ENCODE measurements at regions not wholly inside any gene's neighbourhood (a gene's known extent, or its start where the extent isn't known, plus 50 kb on each side); places are given as distances from the start of the nearest gene placed in this dataset.
"Not testable (repeated sequence)": the region's sequence is repeated elsewhere in the genome, so short reads cannot be mapped to it uniquely, and the experiment has no call there.

DNA sequence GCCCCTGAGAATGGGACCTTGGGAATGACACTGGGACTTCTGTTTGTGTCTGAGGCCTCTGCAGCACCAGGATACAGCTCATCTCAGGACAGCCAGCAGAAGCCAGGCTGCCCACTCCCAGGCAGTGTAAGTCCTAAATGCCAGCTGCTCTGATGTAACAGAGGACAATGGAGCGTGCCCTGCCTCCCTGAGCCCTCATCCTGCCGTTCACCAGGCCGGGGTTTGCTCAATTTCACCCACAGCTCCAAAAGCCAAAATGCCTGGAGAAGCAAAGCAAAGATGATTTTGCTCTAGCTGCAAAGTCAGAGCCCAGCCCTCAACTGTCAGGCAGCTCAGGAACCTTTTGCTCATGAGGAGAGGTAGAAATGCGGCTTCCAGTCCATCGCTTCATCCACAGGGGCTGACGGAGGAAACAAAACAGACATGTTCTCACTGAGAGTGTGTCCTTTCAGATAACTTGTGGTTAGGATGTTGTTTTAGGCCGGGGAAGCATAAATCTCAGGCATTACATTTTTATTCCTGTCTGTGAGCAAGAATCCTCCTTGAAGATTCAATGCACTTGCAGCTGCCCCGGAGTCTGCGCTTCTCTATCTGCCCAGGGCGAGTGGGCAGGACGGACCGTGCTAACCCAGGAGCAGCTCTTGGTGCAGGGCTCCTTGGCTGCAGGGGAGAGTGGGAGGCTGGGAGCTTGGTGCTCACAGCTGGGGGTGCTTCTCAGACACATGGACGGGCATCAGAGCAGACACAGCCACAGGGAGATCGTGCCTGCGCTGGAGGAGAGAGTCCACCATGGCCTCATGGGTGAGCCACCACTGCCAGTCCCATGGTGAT is 83.2 kb upstream of the CHST15 start:
- no peak for DNase-seq

DNA sequence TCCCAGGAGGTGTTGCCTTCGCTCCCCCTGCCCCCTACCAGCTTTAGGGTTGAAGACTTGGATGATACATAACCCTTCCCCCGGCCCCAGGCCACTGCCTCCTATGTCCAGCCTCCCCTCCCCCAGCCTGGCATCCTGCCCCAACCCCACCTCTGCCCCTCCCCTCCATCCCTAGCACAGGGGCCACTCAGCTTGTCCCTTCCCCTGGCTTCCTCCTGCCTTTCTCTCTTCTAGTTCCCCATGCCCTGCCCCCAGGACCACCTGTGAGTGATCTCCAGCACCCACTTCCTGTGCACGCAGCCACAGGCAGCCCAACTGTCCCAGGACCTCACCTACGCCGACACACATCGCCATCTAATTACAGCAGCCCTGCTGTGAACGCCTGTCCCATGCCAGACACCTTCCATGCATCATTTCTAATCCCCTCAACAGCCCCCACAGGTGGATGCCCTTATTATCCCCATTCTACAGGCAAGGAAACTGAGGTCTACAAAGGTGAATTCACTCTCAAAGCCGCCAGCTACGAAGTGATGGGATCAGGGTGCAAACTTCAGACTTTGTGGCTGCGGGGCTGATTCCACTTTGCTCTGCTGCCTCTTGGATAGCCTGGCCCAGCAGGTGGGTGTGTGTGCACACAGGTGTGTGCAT is 82.4 kb upstream of the CHST15 start:
- no peak for DNase-seq

DNA sequence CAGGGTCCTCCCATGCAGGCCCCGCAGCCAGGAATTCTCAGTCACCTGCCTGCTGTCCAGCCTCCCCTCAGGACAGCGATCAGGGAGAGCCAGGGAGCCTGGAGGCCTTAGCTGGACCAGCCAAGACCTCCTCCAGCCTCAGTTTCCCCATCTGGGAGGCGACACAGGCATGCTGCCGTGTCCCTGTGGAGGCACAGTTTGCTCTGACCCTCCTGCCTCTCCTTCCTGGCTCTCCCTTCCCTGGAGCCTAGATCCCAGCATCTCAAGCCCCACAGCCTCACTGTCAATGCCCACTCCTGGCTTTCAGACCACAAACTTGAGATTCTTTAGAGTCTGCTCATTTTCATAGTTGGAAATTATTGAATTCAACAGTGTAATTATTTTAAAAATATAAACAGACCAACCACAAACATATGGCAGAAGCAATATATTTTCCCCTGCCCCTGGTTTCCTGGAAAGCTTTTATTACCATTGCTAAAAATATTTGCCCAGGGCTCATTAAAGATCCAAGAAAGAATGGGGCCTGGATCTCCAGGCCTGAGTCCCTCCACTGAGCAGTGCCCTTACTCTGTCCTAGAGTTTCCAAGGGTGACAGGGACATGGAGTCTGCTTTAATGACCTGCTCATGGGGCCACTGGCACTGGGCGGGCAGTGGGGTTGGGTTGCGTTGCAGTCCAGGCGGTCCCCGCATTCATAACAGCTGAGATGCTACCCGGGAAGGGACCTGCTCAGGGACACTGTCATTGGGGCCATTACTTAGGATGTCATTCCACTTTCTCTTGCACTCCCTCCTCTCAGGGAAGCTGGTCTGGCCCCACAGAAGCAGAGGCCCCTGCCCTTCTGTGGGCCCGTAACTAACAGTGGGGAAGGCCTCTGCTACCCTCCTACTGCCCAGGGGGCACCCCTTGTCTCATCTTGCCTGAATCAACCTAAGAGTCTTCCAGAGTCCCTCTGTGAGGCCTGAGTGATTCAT is 81.6 kb upstream of the CHST15 start:
- DNase-seq = no peak

DNA sequence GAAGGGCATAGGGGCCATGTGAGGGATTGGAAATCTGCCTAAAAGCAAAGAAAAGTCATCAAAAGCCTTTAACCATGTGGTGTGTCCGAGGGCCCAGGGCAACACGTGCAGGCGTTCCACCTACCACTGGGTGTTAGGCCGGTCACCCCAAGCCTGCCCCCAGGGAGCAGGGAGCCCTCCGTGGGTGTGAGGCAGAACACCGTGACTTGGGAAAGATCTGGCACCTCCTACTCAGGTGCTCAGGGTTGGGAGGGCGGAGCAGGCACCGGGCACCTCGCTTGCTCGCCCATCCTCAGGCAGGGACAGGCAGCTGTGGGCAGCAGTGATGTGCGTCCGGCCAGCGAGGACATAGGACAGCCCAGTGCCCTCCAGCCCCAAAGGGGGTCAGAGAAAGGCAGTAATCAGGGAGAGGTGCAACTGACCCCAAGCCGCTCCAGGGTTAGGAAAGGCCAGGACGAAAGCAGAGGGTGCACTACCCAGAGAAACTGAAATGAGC is 80.7 kb upstream of the CHST15 start:
- DNase-seq = no peak

DNA sequence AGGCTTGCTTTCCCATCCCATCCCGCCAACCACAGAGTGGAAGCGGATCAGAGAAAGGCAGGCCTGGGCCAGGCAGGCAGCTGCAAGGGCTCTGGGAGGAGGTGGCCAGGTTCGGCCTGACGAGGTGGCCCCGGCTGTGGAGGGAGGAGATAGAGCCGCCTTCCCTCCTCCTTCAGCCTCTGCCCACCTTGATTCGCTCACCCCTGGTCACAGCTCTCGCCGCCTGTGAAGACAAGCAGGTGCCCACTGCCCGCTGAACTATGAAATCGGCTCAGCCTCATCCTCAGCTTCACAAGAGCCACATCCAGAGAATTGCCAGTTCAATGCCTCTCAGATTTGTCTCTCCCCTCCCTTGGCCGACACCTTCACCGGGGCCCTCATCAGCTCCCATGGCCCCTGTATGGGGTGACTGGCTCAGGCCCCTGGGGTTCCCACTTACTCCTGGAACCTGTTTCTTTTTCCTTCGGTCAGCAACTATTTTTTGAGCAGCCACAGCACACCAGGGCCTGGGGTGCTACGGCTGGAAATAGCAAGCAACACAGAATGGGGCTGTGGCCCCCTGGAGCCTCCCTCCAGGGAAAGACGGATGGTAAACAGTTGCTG is 80.0 kb upstream of the CHST15 start:
- no peak for DNase-seq

DNA sequence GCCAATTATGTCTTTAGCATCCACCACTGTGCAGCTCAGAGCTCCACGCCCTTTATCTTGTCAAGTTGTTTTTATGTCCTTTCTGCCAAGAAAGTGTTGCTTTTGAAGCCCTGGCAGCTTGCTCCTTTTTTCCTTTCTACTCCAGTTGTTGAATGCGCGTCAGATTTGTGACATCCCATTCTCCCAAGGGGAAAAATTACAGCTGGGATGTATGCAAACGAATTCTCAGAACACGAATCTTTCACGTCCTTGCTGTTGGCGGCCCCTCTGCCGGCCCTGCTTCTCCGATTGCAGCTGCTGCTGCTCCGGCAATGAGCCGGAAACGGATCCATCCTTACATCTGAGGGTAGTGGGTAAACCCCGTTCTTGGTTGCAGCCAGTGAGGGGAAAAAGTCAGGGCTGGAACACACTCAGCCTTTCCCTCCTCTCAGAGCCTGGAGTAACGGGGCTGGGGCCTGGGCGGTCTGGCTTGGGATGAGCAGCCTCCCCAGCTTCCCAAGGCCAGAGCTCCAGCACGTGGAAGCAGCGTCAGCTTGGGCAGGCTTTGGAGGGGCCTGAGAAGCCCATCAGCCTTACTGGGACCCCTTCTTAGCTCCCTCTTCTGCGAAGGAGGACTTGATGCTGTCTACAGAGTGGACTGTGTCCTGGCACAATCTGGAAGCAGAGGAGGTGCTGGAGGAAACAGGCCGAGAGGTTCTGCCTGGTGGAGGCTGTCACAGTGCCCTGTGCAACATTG is 79.0 kb upstream of the CHST15 start:
- DNase-seq = no peak

DNA sequence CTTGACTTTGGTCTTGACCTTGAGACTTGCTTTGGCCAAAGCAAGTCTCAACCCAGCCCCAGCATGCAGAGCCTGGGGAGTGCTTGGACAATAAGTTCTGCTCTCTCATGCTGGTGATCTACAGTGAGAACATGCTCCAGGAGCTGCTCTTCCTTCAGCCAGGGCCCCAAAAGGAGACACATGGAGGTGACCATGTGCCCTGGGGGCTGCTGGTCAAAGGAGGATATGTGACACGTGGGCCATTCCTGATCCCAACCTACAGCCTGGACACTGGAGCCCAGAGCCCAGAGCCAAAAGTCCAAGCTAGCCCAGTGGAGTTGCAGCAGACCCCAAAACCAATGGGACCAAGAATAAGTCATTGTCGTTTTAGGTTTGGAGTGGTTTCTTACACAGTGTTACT is 78.2 kb upstream of the CHST15 start:
- DNase-seq = no peak

DNA sequence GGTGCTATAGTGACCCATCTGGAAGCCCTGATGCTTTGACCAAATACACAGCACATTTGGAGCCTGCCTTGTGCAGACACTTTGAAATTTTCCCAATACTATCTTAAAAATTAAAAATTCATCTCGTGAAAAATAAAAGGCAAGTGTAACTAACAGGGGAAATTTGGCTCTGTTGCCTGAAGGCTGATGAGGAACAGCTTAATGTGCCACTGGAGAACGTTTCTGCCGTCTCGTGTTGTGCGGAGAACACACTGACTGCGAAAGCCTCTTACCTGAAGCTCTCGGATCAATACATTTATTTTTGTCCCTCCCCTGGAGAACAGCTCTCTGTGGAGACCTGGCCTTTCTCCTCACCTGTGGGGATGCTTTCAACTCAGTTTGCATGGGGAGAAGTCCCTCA is 77.2 kb upstream of the CHST15 start:
- no peak for DNase-seq

DNA sequence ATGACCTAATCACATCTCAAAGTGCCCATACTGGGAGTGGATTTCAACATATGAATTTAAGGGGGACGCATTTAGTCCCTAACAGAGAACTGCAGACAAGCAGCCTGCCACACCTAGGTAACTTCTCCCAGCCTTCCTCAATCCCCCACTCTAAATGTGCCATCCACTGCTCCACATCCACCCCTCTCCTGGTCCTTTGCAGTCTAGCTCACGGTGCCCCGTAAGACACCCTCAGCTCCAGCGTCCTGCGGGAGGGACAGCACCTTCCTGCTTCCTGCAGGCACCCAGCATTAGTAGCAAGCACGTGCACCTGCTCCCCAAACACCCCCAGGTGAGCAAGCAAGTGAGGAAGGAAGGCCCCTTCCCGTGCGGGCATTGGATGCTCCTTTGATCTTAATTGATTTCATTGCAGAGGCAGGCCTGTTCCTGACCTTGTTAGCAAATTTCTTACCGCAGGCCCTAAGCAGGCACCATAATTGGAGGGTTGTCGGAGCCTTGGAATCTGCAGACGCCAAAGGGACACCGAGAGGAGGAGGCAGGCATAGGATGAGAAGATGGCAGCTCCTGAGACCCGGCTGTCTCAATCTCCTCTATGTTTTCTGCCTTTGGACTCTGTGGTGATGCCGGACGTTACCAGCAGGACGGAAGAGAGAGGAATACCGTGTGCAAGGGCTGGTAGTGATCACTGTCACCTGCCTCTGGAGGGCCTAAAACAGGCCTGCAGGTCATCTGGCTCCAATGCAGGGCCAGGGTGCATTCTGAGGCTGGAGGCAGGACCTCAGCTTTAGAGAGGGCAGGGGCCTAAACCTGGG is 75.8 kb upstream of the CHST15 start:
- no peak for DNase-seq

DNA sequence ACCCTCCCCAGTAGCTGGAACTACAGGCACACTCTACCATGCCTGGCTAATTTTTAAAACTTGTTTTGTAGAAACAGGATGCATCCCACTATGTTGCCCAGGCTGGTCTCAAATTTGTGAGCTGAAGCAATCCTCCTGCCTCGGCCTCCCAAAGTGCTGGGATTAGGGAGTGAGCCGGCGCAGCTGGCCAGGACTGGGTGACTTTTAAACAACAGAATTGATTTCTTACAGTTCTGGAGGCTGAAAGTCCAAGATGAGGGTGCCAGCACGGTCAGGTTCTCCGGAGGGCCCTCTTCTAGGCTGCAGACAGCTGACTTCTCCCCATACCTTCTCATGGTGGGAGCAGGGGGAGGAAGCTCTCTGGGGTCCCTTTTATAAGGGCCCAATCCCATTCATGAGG is 75.2 kb upstream of the CHST15 start:
- no peak for DNase-seq

DNA sequence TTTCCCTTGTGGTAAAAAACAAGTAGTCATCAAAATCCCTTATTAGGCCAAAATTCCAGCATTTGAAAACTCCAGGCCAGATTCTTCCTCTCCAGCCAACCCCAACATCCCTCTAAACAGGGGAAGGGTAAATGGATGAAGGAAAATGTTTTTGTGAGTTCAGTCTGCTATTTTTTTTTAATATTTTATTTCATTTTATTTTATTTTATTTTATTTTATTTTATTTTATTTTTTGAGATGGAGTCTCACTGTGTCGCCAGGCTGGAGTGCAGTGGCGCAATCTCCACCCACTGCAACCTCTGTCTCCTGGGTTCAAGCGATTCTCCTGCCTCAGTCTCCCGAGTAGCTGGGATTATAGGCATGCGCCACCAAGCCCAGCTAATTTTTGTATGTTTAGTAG is 74.5 kb upstream of the CHST15 start:
- DNase-seq = not testable (repeated sequence)

DNA sequence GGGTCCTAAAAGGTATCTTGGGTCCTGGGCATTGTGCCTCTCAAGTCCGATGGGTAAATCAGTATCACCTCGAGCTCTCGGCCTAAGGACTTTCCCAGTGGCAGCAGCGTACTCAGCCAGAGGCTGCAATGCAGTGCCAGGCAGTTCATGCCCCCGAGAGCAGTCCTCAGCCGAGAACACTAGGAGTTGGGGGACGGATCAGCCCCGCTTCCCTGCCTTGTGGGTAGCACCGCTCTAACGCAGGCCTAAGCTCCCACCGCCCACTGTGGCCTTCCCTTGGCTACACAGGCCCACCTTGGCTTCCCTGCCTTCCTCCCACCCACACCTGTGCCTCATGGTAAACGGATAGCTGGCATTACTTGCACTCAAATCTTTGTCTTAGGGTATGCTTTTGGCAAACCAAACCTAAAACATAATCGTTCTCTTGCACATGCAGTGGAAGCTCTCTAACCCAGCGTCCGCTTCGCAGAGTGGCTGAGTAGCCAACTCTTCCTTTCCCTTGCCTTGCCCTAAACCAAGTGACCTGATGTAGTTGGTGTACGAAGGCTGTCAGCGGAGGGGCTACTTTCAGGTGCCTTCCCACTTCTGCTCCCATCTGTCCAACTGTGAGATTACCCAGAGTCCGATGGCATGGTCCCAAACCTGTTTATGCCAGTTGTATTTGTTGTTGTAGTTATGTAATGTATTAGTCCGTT is 73.2 kb upstream of the CHST15 start:
- DNase-seq = no peak

DNA sequence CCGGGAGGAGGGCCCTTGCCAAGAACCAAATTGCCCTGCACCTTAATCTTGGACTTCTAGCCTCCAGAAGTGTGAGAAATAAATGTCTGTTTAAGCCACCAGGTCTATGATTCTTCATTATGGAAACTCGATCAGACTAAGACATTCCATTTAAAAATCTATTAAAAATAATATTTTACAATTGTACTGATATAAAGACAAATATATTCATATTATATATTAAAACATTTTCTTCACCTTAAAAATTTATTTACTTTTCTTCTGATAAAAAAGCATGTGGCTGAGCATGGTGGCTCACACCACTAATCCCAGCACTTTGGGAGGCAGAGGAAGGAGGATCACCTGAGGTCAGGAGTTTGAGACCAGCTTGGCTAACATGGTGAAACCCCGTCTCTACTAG is 72.4 kb upstream of the CHST15 start:
- no peak for DNase-seq

DNA sequence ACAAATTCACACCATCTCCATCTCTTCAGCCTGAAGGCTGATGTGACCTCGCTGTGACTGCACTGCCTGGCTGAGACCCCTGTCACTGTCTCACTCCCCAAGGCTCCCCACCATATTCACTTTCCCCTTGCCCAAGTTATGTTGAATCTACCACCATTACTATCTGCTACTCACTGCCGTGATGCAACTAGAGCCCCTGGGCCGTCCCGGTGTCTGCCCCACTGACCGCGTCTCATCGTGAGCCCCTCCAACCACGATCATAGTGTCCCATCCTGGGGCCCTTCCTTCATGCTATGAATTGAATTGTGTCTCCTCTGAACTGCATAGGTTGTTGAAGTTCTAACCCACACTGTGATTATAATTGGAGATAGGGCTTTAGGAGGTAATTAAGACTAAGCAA is 71.9 kb upstream of the CHST15 start:
- DNase-seq = no peak

DNA sequence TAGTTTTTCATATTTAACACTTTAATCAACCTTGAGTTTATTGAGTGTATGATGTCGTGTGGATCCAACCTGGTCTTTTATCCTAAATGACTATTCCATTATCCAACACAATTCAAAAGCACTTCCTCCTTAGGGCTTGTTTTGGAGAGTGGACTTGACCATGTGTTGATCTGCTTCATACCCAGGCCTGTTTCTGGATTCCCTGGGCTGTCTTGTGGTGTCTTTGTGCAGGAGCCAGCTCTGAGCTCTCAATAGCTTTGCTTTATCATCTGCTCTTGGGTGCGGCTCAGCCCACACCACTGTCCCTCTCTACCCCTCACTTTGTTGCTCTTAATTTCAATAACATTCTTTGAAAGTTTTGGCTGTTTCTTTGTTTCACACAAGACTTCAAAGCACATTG is 70.9 kb upstream of the CHST15 start:
- no peak for DNase-seq

DNA sequence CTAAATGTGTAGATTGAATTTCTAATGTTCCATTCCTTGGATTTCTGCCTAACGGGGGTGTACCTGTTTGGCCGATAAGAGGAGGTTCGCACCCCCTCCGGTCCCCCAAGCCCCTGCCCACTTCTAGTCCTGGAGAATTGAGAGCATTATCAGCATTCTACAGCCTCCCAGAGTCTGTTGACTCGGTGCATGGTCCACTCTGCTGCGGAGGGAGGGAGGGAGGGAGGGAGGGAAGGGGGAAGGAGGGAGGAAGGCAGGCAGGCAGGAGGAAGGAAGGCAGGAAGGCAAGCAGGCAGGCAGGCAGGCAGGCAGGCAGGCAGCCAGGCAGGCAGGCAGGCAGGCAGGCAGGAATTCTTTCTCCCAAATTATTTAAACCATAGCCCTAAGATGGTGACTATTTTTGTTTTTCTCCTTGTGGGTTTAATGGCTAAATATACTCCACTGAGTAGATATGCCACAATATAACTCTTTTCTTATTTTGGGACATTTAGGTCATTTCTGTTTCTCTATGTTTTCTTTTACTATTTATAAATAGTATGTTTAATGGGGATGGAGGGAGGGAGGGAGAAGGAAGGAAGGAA is 69.5 kb upstream of the CHST15 start:
- no peak for DNase-seq

DNA sequence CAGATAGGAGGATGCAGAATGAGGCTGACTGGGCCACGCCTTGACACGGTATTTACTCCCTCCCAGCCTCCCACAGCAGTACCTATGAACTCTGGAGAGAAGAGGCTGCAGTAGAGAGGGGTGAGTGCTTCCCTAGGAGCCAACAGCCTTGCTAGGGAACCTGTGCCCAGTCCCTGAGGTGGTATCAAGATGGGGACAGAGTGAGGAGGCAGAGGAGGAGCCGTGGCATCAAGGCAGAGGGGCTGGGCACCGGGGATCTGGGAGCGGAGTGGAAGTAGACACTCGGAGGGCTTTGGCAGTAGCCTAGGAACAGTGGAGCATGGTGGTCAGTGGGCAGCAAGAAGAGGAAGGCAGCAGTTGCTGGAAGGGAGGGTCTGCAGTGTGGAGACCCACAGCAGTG is 68.7 kb upstream of the CHST15 start:
- DNase-seq = no peak

DNA sequence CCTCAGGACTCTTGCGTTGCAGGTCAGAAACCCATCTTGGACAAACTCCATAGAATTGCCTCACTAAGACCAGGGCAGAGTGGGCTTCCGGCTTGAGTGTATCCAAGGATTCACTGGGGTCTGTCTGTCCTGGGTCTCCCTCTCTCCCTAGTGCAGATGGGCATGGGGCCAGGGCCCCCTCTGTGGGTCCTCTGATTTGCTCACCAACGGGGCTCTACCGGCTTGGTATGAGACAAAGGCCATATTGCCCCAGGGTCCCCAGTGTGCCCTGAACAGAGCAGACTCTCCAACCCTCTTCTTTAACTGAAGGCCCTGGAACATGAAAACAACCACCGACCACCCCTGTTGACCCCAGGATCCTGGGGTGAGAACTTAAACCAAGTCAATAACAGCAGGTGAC is 68.2 kb upstream of the CHST15 start:
- DNase-seq = no peak

DNA sequence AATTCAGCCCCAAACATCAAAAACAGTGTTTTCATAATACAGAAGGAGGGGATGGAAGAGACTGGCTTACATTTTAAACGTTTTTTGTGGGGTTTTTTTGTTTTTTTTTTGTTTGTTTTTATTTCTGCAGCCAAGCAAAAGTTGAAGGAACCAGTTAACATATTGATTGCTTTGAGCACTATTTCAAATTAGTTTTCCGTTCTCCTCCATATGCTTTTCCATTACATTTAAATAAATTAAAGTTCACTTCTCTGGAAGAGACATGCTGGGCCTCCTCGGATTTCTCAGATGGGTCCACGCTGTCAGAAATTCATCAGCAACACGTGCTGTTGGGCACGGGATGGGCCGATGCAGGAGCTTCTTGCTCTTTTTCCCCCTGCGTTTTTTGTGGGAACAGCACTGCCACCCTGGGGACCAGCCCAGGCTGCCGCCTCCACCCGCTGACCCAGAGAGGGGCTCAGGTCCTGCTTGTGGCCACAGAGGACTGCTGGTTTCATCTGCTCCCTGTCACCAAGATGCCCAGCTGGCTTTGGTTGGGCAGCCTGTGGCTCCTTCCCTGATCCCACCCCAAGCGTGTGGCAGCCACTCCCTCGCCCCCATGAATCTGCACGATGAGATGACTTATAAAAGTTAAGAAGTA is 67.7 kb upstream of the CHST15 start:
- no peak for DNase-seq

DNA sequence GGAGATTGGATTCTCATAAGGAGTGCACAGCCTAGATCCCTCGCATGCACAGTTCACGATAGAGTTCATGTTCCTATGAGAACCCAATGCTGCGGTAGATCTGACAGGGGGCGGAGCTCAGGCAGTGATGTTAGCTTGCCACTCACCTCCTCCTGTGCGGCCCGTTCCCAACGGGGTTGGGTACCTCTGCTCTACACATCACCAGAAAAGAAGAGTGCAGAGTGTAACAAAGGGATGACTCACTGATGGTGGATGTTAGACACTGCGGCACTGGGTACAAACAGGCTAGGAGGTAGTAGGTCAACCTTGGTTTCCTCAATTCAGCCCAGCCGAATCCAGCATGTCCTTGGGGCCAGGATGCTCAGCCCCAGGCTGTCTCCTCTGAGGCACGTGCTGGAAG is 66.8 kb upstream of the CHST15 start:
- DNase-seq = no peak

Measured in stimulated activated CD4-positive, alpha-beta T cell treated with anti-CD3 and anti-CD28 coated beads, Interleukin-4, amount 100 ng/mL, for 4 hours (primary cell).